GM12874 (cell line): ENCODE measurements at regions not wholly inside any gene's neighbourhood (a gene's known extent, or its start where the extent isn't known, plus 50 kb on each side); places are given as distances from the start of the nearest gene placed in this dataset.

Experiments used
- CTCF ChIP-seq: IDR thresholded peaks from 2 replicates; pipeline ENCODE4 v1.5.1; 2011; ENCODE audit warnings: low read depth, mild to moderate bottlenecking, control low read depth, low read length, moderate library complexity; ENCODE audit not compliant: insufficient read depth

GRCh38 chr14:86104691-86105265 is 574.8 kb downstream of the FLRT2 start:
- no peak for TF ChIP-seq CTCF

GRCh38 chr14:86094512-86094911 is 564.6 kb downstream of the FLRT2 start:
- no peak for TF ChIP-seq CTCF

- no peak for TF ChIP-seq CTCF
Observed at GRCh38 chr14:86091811-86092210, 561.9 kb downstream of the FLRT2 start.

- TF ChIP-seq CTCF: no peak
Observed at GRCh38 chr14:86088156-86088555, 558.2 kb downstream of the FLRT2 start.

GRCh38 chr14:86087377-86087776 is 557.4 kb downstream of the FLRT2 start:
- TF ChIP-seq CTCF: no peak

GRCh38 chr14:86086962-86087361 is 557.0 kb downstream of the FLRT2 start:
- TF ChIP-seq CTCF: no peak

- no peak for TF ChIP-seq CTCF
Observed at GRCh38 chr14:86084097-86084496, 554.2 kb downstream of the FLRT2 start.
